ENCODE measurements at regions not wholly inside any gene's neighbourhood (a gene's known extent, or its start where the extent isn't known, plus 50 kb on each side); places are given as distances from the start of the nearest gene placed in this dataset.

GRCh38 chr10:21021843-21022594, 124.9 kb upstream of the NEBL start:
- peak; percentile 50 for TF ChIP-seq CTCF (conservative IDR thresholded peaks at IDR 0.05)
- no peak for DNase-seq (ENCODE audit: extremely low spot score, unreplicated experiment)
- Mint-ChIP-seq H3K4me1 (ENCODE audit: unreplicated experiment) (no peaks in the 10 kb centered on the region), H3K27me3 (no peaks in the 10 kb centered on the region), H3K27ac (no peak overlapping the region), H3K9me3 (no peaks in the 10 kb centered on the region), H3K4me3 (no peak overlapping the region), H3K36me3 (peaks cover 11% of the 10 kb centered on the region)

- TF ChIP-seq CTCF (conservative IDR thresholded peaks at IDR 0.05), result no peak
- Mint-ChIP-seq H3K4me1 (ENCODE audit: unreplicated experiment) (no peaks in the 10 kb centered on the region), H3K27ac (no peak overlapping the region), H3K27me3 (no peaks in the 10 kb centered on the region), H3K9me3 (no peaks in the 10 kb centered on the region), H3K4me3 (no peak overlapping the region), H3K36me3 (peaks cover 14% of the 10 kb centered on the region)
- no peak for DNase-seq (ENCODE audit: extremely low spot score, unreplicated experiment)
Observed at GRCh38 chr10:21021231-21021630, 124.1 kb upstream of the NEBL start.

- H3K36me3 Mint-ChIP-seq, result peaks cover 14% of the 10 kb centered on the region
- no peaks in the 10 kb centered on the region for H3K9me3 Mint-ChIP-seq
- TF ChIP-seq CTCF (conservative IDR thresholded peaks at IDR 0.05), result peak; percentile 35
- no peaks in the 10 kb centered on the region for H3K27me3 Mint-ChIP-seq
- H3K4me3 Mint-ChIP-seq, result no peak overlapping the region
- no peak overlapping the region for H3K27ac Mint-ChIP-seq
- no peaks in the 10 kb centered on the region for H3K4me1 Mint-ChIP-seq (ENCODE audit: unreplicated experiment)
- no peak for DNase-seq (ENCODE audit: extremely low spot score, unreplicated experiment)
Observed at GRCh38 chr10:21020545-21020944, 123.4 kb upstream of the NEBL start.

GRCh38 chr10:21019436-21019835, 122.3 kb upstream of the NEBL start:
- H3K9me3 Mint-ChIP-seq, result no peaks in the 10 kb centered on the region
- no peak overlapping the region for H3K4me3 Mint-ChIP-seq
- H3K36me3 Mint-ChIP-seq, result peaks cover 14% of the 10 kb centered on the region
- H3K27ac Mint-ChIP-seq, result no peak overlapping the region
- no peaks in the 10 kb centered on the region for H3K4me1 Mint-ChIP-seq (ENCODE audit: unreplicated experiment)
- no peak for TF ChIP-seq CTCF (conservative IDR thresholded peaks at IDR 0.05)
- no peaks in the 10 kb centered on the region for H3K27me3 Mint-ChIP-seq
- no peak for DNase-seq (ENCODE audit: extremely low spot score, unreplicated experiment)

GRCh38 chr10:21015851-21016250, 118.7 kb upstream of the NEBL start:
- Mint-ChIP-seq H3K4me3 (no peak overlapping the region), H3K36me3 (peaks cover 14% of the 10 kb centered on the region), H3K27ac (no peak overlapping the region), H3K9me3 (no peaks in the 10 kb centered on the region), H3K4me1 (ENCODE audit: unreplicated experiment) (no peaks in the 10 kb centered on the region), H3K27me3 (no peaks in the 10 kb centered on the region)
- no peak for TF ChIP-seq CTCF (conservative IDR thresholded peaks at IDR 0.05)
- DNase-seq (ENCODE audit: extremely low spot score, unreplicated experiment), result no peak

Measured in type B pancreatic cell (in vitro differentiated cells).